NOMO-1 treated with DMSO at 0.1 percent for 48 hours (cell line): ENCODE measurements at regions not wholly inside any gene's neighbourhood (a gene's known extent, or its start where the extent isn't known, plus 50 kb on each side); places are given as distances from the start of the nearest gene placed in this dataset.
A peak's percentile ranks its signal among the peaks of the same experiment; 100 is the strongest.

ENCODE experiments used
- DNase-seq: peaks from one replicate; lab custom pipeline; 2025; ENCODE audit not compliant: unreplicated experiment; lab: John Stamatoyannopoulos, UW

- DNase-seq = no peak
These were observed 304.4 kb upstream of the ADGRL2 start for GRCh38 chr1:81496349-81496748.

GRCh38 chr1:81493102-81493869 lies 307.4 kb upstream of the ADGRL2 start:
- DNase-seq = no peak

- DNase-seq = no peak
These were observed 308.1 kb upstream of the ADGRL2 start for GRCh38 chr1:81492628-81493027.

DNA sequence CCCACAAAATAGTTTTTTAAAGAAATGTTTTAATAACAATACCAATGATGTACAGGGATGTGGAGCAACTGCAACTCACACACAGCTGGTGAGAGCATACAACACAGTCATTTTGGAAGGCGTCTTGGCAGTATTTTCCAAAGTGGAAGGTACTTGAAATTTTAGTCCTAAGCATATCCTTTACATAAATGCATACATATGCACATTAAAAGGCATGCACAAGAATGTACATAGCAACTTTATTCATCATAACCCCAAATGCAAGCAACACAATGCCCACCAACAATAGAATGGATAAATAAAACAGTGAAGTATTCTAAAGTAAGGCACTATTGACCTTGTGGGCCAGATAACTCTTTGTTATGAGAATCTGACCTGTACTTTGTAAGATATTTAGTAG lies 310.1 kb upstream of the ADGRL2 start:
- DNase-seq = no peak

DNA sequence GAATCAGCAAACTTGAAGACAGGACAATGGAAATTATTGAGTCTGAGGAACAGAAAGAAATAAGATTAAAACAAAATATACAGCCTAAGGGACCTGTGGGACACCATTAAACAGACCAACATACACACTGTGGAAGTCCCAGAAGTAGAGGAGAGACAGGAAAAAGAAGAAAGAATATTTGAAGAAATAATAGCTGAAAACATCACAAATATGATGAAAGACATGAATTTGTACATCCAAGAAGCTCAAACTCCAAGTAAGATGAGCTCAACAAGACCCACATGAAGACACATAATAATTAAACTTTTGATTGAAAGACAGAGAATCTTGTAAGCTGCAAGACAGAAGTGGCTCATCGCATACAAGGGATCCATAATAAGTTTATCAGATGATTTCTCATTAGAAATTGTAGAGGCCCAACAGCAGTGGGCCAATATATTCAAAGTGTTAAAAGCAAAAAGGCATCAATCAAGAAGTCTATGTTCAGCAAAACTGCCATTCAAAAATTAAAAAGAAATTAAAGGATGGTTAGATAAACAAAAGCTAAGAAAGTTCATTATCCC lies 311.3 kb upstream of the ADGRL2 start:
- no peak for DNase-seq

DNA sequence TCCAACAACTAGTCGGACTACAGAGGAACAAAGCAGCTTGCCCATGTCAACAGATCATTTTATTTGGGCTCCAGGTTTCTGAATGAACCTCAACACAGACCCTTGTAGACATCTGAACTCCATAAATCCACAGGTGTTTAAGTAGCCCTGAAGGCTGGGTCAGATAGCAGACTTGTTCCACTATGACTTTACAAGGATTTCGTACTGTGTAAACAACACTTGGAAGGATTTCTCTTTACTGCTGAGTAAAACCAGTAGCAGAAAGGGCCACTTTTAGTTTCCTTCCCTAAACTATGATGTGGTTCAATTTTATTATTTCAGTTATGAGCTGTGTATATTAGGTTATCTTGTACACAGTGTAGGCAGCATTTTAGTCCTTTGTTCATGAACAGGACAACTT lies 316.4 kb upstream of the ADGRL2 start:
- no peak for DNase-seq

DNA sequence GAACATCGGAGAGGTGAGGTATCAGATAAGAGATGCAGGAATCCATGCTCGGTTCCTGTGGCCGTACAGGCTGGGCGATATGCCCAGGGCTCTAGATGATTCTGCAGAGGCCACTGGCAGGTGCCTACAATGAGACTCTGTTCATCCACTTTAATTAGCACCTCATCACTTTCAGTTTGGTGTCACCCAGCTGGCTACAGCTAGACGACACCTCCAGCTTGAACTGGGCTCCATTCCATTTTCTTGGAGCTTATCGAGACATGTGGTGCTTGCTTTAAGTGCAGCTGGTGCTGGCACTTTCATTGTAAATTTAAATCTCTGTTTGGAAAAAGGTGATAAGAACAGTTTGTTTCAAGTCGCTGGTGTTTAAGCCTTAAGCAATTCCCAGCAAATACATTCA lies 322.5 kb upstream of the ADGRL2 start:
- no peak for DNase-seq

DNA sequence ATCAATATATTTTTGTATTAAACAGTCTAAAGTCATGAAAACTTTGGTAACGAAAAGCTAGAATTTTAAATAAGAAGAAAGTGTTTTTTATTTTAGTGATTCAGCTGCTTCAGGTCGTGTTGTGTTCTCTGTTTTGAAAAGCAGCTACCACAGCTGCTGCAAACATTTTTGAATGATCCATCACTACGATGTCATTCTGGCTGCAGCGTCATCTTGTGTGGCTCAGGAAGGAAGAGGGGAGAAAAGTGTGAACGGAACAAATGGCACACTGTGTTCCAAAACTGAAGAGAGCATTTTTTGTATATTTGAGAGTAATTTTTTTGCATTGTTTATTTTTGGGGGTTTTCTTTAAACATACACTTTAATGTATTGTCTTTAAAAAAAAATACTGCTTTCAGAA lies 323.0 kb upstream of the ADGRL2 start:
- no peak for DNase-seq

GRCh38 chr1:81472387-81472786 lies 328.3 kb upstream of the ADGRL2 start:
- DNase-seq = no peak

DNA sequence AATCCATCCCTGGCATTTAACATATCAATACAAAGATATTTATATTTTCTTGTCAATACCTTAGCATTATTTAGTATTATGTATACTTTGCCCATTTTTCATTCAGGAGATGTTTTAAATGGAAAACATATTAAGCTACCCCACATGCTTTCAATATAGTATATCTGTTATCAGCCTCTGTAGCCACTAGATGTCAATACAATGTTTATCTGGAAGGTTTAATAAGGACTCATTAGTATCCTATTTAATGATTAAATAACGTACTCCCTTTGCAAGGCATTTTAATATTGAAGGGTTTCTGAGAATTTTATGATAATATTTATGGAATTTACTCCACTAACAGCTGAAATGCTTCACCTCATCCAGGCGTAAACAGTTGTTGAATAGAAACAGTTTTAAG lies 329.5 kb upstream of the ADGRL2 start:
- DNase-seq = no peak

GRCh38 chr1:81470275-81470674 lies 330.5 kb upstream of the ADGRL2 start:
- DNase-seq = peak; percentile 88

DNA sequence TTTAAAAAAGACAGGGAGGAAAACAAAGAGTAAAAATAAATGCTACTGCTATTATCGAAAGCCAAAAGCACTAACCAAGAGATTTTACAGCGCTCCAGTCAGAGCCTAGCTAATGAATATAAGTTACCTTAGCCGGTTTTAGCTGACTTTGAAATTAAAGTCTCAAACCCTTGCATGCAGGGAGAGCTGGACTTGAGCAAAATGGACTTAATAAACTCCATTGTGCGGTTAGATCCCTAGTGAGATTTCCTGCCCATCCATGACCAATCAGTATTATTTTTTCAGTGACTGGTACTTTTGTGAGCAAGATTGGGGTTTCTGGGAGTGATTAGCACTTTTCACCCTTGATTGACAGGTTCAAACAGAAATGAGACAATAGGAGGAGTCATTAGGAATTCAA lies 333.4 kb upstream of the ADGRL2 start:
- DNase-seq = no peak

GRCh38 chr1:81466961-81467360 lies 333.8 kb upstream of the ADGRL2 start:
- DNase-seq = no peak

GRCh38 chr1:81463936-81464837 lies 336.5 kb upstream of the ADGRL2 start:
- no peak for DNase-seq

- DNase-seq = no peak
These were observed 341.7 kb upstream of the ADGRL2 start for GRCh38 chr1:81459043-81459442.

DNA sequence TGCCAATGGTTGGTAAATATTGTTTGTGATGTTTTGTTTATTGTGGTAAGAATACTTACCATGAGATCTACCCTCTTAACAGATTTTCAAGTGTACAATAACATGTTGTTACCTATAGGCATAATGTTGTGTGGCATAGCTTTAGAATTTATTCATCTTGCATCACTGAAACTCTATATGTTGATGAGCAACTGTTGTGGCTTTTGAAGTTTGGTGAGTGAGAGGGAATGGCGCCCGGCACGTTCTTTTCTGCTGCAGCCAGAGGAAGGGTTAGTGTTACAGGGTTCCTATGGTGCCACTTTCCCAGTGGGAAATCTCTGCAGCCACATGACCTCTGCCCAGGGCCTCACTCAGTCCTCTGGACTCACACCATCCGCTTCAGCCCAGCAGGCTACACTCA lies 342.5 kb upstream of the ADGRL2 start:
- no peak for DNase-seq

DNA sequence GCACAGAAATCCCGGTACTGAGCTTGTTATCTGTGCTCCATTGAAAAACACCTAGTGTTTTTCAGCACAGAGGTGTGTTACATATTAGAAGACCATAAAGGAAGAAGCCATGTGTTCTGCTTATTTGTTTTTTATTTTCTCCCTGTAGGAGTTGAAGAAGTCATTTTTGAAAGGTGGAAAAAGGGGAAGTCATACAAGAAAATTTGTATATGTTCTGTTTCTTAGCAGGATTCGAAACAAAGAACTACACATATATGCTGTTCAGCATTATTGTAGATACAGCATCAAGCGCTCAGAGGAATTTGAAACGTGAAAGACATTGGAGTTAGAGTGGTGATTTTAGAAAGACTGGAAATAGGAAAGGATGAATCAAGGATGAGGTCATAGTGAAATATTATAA lies 345.3 kb upstream of the ADGRL2 start:
- DNase-seq = peak; percentile 76

GRCh38 chr1:81453971-81454370 lies 346.8 kb upstream of the ADGRL2 start:
- DNase-seq = no peak

- no peak for DNase-seq
These were observed 347.4 kb upstream of the ADGRL2 start for GRCh38 chr1:81453367-81453703.

DNA sequence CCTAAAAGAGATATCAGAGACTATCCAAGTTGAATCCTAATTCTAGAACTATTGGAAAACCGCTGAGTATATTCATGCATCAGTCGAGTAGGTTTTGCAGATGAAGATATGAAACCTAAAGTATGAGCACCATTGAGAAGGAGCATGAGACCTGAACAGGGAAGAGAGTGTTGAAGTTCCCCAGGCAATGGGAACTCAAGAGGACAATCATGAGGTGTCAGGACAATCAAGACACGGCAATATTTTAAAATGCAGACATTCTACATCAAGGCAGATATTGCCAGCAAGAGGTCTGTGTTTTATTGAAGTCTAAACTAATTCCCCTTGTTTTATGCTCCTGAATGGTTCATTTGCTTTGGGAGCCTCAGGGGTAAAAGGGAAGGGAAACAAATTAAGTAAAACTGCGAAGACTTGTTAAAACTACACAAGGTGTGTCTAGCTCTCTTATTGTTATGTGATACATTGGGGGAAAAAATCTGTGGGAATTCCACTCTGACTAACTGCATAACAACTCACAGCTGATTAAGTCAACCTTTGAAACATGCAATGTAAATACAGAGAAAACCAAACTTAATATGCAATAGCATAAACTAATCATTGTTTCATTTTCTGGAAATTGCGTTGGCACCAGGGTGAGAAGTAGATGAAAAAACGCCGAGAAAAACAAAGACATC lies 347.9 kb upstream of the ADGRL2 start:
- DNase-seq = no peak

DNA sequence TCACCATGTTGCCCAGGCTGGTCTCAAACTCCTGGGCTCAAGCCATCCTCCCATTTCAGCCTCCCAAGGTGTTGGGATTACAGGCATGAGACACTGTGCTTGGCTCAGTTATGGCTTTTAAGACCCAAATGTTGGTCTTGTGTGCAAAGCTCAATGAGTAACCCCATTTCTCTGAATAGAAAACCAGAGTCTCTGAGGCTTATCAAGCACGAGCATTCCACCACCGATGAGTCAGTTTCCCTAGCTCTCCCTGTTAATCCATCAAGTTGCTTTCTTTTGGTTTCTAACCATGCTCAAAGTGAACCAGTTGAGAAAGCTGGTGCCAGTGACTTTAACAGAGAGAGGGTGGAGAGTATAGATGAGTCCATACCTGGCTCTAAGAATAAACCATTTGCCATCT lies 350.9 kb upstream of the ADGRL2 start:
- DNase-seq = no peak
